Kidney epithelial cell (primary cell): ENCODE measurements at regions not wholly inside any gene's neighbourhood (a gene's known extent, or its start where the extent isn't known, plus 50 kb on each side); places are given as distances from the start of the nearest gene placed in this dataset.
A peak's percentile ranks its signal among the peaks of the same experiment; 100 is the strongest.

ENCODE experiments used
- DNase-seq: peaks from one replicate; pipeline ENCODE4 v3.0.0-alpha.2; 2010; ENCODE audit warnings: low read depth
- H3K27me3 ChIP-seq: 2 replicates; pipeline ENCODE4 v1.6.0; 2011; ENCODE audit warnings: low read length; ENCODE audit not compliant: control insufficient read depth, insufficient read depth
- H3K36me3 ChIP-seq: 2 replicates; pipeline ENCODE4 v1.5.1; 2011; ENCODE audit warnings: low read length; ENCODE audit not compliant: control insufficient read depth, insufficient read depth
- H3K4me3 ChIP-seq: 2 replicates; pipeline ENCODE4 v1.5.1; 2011; ENCODE audit warnings: low read depth, mild to moderate bottlenecking, control low read depth, low read length
- TF ChIP-seq, protein P1 (sequence below): IDR thresholded peaks from 2 replicates; pipeline ENCODE4 v1.5.1; 2011; ENCODE audit warnings: mild to moderate bottlenecking, moderate library complexity, low read length, control low read depth, inconsistent platforms; ENCODE audit not compliant: insufficient read depth, poor library complexity, severe bottlenecking

DNA sequence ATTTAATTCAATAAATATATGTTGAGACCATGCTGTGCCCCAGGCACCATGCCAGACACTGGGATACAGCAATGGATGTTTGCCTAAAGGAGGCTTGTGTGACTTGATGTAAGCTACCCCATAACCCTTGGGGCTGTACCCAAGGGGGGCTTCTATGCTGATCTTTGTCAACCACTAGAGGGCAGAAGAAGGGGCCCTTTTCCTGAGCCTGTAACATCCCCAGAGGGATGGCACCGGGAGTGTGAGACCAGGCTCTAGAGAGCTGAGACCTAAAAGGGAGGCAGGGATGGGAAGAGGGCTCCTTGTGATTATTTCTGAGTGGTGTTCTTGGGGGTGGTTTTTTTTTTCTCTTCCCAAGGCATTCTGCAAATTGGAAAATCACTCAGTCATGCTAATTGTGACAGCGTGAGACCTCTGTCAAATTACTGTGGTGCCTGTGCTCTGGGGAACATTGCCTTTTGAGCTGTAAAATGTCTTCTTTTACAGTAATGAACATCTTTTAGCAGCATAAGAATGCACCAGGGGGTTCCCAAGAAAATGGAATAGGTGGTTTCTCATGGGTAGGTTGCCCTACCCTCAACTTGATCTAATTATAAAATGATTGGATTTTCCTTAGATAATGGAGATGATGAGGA lies 138.7 kb upstream of the SLC24A3 start:
- TF ChIP-seq, protein P1, sequence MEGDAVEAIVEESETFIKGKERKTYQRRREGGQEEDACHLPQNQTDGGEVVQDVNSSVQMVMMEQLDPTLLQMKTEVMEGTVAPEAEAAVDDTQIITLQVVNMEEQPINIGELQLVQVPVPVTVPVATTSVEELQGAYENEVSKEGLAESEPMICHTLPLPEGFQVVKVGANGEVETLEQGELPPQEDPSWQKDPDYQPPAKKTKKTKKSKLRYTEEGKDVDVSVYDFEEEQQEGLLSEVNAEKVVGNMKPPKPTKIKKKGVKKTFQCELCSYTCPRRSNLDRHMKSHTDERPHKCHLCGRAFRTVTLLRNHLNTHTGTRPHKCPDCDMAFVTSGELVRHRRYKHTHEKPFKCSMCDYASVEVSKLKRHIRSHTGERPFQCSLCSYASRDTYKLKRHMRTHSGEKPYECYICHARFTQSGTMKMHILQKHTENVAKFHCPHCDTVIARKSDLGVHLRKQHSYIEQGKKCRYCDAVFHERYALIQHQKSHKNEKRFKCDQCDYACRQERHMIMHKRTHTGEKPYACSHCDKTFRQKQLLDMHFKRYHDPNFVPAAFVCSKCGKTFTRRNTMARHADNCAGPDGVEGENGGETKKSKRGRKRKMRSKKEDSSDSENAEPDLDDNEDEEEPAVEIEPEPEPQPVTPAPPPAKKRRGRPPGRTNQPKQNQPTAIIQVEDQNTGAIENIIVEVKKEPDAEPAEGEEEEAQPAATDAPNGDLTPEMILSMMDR = peak; percentile 12

DNA sequence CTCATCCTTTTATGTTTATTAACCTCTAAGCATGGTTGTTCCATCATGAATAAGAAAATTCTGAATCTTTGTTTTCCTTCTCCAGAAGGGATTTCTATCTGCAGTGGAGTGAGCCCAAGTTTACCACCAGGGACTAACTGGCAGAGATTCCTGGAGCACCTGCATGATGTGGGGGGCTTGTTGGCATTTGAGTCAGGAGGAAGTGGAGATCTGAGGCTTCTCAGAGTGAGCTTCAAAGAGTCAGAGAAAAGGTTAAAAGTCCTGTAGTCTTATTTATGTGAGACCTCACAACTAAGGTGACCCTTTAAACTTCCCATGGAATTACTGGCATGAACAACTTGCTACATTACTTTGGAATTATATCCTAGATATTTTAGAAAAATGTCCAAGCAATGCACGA lies 138.1 kb upstream of the SLC24A3 start:
- Histone ChIP-seq H3K36me3 (no peaks in the 10 kb centered on the region), H3K27me3 (no peaks in the 10 kb centered on the region), H3K4me3 (no peak overlapping the region)
- TF ChIP-seq, protein P1 = no peak
- no peak for DNase-seq

More for the DNA sequence above, 138.7 kb upstream of the SLC24A3 start:
- no peaks in the 10 kb centered on the region for H3K36me3 ChIP-seq
- no peak overlapping the region for H3K4me3 ChIP-seq
- DNase-seq = no peak
- H3K27me3 ChIP-seq = no peaks in the 10 kb centered on the region

DNA sequence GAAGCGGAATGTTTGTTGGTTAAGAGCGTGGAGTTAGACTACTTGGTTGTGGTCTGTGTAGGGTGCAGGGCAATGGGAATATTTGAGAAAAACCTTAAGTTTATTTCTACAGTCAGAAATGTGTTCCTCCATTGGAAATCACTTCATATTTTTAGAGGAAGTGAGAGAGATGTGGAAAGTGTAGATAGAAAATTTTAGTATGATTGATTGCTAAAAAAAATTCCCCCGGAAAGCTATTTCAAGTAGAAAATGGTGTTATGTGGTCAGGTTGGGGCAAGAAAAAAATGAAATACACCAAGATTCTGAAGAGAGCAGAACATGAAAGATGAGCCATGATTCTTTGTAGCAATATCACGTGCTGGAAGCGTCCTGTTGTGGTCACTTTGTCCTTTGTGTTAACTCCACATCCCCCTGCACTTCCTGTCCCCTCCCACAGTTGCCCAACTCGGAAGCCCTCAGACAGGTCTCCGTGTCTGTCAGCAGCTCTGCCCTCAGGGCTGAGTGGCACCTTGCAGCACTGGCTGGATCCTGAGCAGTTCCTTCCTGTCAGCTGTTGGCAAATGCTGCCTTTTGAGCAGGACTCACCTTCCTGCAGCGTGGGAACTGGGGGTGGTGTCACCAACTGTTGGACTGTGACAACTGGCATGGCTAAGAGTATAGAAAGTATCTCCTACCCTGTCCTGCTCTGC lies 137.5 kb upstream of the SLC24A3 start:
- Histone ChIP-seq H3K4me3 (no peak overlapping the region), H3K36me3 (no peaks in the 10 kb centered on the region), H3K27me3 (no peaks in the 10 kb centered on the region)
- TF ChIP-seq, protein P1 = no peak
- no peak for DNase-seq

DNA sequence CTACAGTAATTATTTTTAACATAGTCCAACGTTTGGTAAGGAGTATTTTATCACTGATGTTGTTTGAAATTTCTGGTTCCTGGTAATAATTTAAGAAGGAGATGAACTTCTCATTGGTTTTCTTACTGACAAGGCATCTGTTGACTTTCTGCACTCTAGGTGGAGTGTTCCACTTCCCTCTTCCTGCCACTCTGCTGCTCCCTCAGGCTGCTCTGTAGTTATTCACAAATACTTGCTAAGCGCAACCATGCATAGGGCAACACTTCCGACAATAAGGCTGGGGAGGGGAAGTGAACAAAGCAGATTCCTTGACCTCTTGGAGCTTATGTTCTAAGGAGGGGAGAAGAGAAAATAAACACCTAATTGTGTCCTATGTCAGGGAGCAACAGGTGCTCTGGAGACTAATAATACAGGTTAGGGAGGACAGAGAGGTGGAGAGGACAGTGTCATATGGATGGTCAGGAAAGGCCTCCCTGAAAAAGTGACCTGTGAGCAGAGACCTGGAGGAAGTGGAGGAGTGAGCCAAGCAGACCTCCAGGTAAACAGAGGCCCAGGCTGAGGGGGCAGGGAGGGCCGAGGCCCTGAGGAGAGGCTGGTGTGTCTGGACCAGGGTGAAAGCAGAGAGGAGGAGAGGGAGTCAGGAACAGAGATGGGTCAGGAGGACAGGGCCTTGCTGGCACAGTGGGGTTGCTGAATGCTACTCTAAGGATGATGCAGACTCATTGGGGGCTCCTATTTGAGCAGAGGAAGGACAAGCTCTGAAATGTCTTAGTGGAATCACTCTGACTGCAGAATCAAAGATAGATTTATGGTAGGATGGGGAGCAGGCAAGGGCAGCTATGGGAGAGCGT lies 134.8 kb upstream of the SLC24A3 start:
- Histone ChIP-seq H3K27me3 (no peaks in the 10 kb centered on the region), H3K4me3 (no peak overlapping the region), H3K36me3 (no peaks in the 10 kb centered on the region)
- TF ChIP-seq, protein P1 = no peak
- no peak for DNase-seq

DNA sequence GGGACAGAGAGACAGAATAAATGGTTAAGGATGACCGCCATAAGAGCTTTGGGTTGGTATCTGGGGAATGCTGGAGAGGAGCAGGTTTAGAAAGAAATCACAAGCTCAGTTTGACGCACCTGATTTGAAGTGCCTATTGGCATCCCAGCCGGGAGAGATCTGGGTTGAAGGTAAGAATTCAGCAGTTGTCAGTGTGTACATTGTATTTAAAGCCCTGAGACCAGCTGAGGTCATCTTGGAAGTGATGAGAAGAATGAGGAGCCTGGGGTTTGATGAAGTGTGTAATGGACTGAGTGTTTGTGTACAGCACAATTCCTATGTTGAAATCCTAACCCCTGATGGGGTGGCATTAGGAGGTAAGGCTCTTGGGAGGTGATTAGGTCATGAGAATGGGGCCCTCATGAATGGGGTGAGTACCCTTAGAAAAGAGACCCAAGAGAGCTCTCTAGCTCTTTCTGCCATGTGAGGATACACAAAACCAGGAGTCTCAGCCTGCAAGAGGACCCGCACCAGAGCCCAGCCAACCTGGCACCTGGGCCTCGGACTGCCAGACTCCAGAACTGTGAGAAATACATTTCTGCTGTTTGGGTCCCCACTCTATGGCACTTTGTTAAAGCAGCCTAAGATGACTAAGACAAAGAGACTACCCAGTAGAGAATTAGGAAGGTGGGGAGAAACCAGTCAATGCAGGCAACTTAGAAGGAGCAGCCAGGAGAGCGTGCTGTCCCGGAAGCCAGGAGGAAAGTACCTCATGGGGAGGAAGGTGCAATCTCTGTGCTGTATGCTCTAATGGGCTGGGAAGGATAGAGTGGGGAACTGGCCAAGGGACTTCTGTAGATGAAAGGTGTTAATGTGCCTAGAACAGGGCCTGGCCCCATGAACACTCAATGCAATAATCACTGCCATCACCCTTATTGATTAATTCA lies 133.7 kb upstream of the SLC24A3 start:
- no peak for DNase-seq
- Histone ChIP-seq H3K4me3 (no peak overlapping the region), H3K27me3 (no peaks in the 10 kb centered on the region), H3K36me3 (no peaks in the 10 kb centered on the region)
- TF ChIP-seq, protein P1 = no peak
